ENCODE measurements at regions not wholly inside any gene's neighbourhood (a gene's known extent, or its start where the extent isn't known, plus 50 kb on each side); places are given as distances from the start of the nearest gene placed in this dataset.

GRCh38 chr13:77437267-77437666 lies 98.2 kb upstream of the SCEL start:
- no peaks in the 10 kb centered on the region for H3K9me3 ChIP-seq (replicated peaks; ENCODE audit: control insufficient read depth, insufficient read depth, low read depth, low read length)
- no peak for TF ChIP-seq SREBF1 (IDR thresholded peaks at IDR 0.05; ENCODE audit: borderline replicate concordance, low read depth, low read length)
- no peak for TF ChIP-seq ZNF174 (CRISPR knock-in tag; IDR thresholded peaks at IDR 0.05)
- TF ChIP-seq ZBTB17 (CRISPR knock-in tag; IDR thresholded peaks at IDR 0.05) = no peak
- TF ChIP-seq ZNF655 (CRISPR knock-in tag; IDR thresholded peaks at IDR 0.05) = no peak
- no peak overlapping the region for H3K9ac ChIP-seq (ENCODE audit: insufficient read depth in 1 of 2, low read depth in 2 of 2, low read length in 2 of 2)
- POLR2A ChIA-PET = no interaction called here
- H3K9me1 ChIP-seq (ENCODE audit: control insufficient read depth, insufficient read depth, low read length) = no peaks in the 10 kb centered on the region
- in situ Hi-C loops (cut with MboI) (no loop called here), intact Hi-C loops (cut with micrococcal nuclease) (no loop called here)
- CTCF ChIA-PET (ENCODE audit: low intra/inter-chr PET ratio) = no interaction called here
- WGBS (ENCODE audit: insufficient coverage, low coverage, missing lambda C conversion rate) = 0% methylated on average over 2 of the region's 2 CpGs
- H3K27ac ChIP-seq (ENCODE audit: extremely low read depth, low read depth, low read length) = no peak overlapping the region
- no peaks in the 10 kb centered on the region for H3K36me3 ChIP-seq (ENCODE audit: control insufficient read depth, insufficient read depth, low read length)
- no peaks in the 10 kb centered on the region for H3K4me1 ChIP-seq (replicated peaks in 1 of 2; ENCODE audit: control insufficient read depth in 2 of 2, insufficient read depth in 2 of 2, low read length in 2 of 2)
- no TSS peak for BruUV-seq (replicated peaks)
- H3K79me2 ChIP-seq (ENCODE audit: control insufficient read depth, insufficient read depth, low read length) = no peaks in the 10 kb centered on the region
- no peak for FAIRE-seq
- no peak overlapping the region for H2AFZ ChIP-seq (ENCODE audit: low read depth, low read length)
- no peak for ATAC-seq
- H4K20me1 ChIP-seq (replicated peaks; ENCODE audit: control insufficient read depth, insufficient read depth, low read length) = no peaks in the 10 kb centered on the region
- H3K4me3 ChIP-seq = no peak overlapping the region
- H3K27me3 ChIP-seq (ENCODE audit: control insufficient read depth in 2 of 2, insufficient read depth in 2 of 2, low read length in 2 of 2) = no peaks in the 10 kb centered on the region
- no peak for DNase-seq (ENCODE audit: extremely low read depth in 1 of 4, low spot score in 3 of 4)
- no peak overlapping the region for H3K4me2 ChIP-seq (ENCODE audit: insufficient read depth, low read length)

- Histone ChIP-seq H2AFZ (ENCODE audit: low read depth, low read length) (no peak overlapping the region), H3K9ac (ENCODE audit: insufficient read depth in 1 of 2, low read depth in 2 of 2, low read length in 2 of 2) (no peak overlapping the region), H3K9me3 (replicated peaks; ENCODE audit: control insufficient read depth, insufficient read depth, low read depth, low read length) (no peaks in the 10 kb centered on the region), H3K4me3 (no peak overlapping the region), H3K36me3 (ENCODE audit: control insufficient read depth, insufficient read depth, low read length) (no peaks in the 10 kb centered on the region), H4K20me1 (replicated peaks; ENCODE audit: control insufficient read depth, insufficient read depth, low read length) (no peaks in the 10 kb centered on the region), H3K27me3 (ENCODE audit: control insufficient read depth in 2 of 2, insufficient read depth in 2 of 2, low read length in 2 of 2) (no peaks in the 10 kb centered on the region), H3K79me2 (ENCODE audit: control insufficient read depth, insufficient read depth, low read length) (no peaks in the 10 kb centered on the region), H3K9me1 (ENCODE audit: control insufficient read depth, insufficient read depth, low read length) (no peaks in the 10 kb centered on the region), H3K4me1 (replicated peaks in 1 of 2; ENCODE audit: control insufficient read depth in 2 of 2, insufficient read depth in 2 of 2, low read length in 2 of 2) (no peaks in the 10 kb centered on the region), H3K27ac (ENCODE audit: extremely low read depth, low read depth, low read length) (no peak overlapping the region), H3K4me2 (ENCODE audit: insufficient read depth, low read length) (no peak overlapping the region)
- in situ Hi-C loops (cut with MboI) = no loop called here
- no peak for ATAC-seq
- intact Hi-C loops (cut with micrococcal nuclease) = no loop called here
- no peak for DNase-seq (ENCODE audit: extremely low read depth in 1 of 4, low spot score in 3 of 4)
- BruUV-seq (replicated peaks) = no TSS peak
- no peak for FAIRE-seq
- 0% methylated on average over 1 of the region's 1 CpG for WGBS (ENCODE audit: insufficient coverage, low coverage, missing lambda C conversion rate)
- ChIA-PET CTCF (ENCODE audit: low intra/inter-chr PET ratio) (no interaction called here), POLR2A (interaction anchor here (0.8 kb wide), 1 partner anchor 48 kb away, joined by 3 read pairs; no protein-coding TSS in a partner anchor)
- TF ChIP-seq SP2 (IDR thresholded peaks at IDR 0.05; ENCODE audit: extremely low read depth, low read depth, low read length, poor library complexity, severe bottlenecking) (no peak), ZBED1 (IDR thresholded peaks at IDR 0.05) (no peak), ZBTB43 (CRISPR knock-in tag; IDR thresholded peaks at IDR 0.05) (no peak), PHB (CRISPR knock-in tag; IDR thresholded peaks at IDR 0.05) (no peak), HMG20B (CRISPR knock-in tag; IDR thresholded peaks at IDR 0.05) (no peak), NFATC3 (IDR thresholded peaks at IDR 0.05) (no peak), ZNF395 (CRISPR knock-in tag; IDR thresholded peaks at IDR 0.05) (no peak), ZEB2 (IDR thresholded peaks at IDR 0.05) (no peak), GABPB1 (CRISPR knock-in tag; IDR thresholded peaks at IDR 0.05) (no peak), BACH1 (tag; IDR thresholded peaks at IDR 0.05) (no peak), CHD4 (IDR thresholded peaks at IDR 0.05; ENCODE audit: insufficient read depth, insufficient replicate concordance, low read depth, low read length, poor library complexity, severe bottlenecking) (no peak)
These were observed 101.2 kb upstream of the SCEL start for GRCh38 chr13:77434289-77434688.

All from K562 (cell line).